ENCODE measurements at regions not wholly inside any gene's neighbourhood (a gene's known extent, or its start where the extent isn't known, plus 50 kb on each side); places are given as distances from the start of the nearest gene placed in this dataset.

DNA sequence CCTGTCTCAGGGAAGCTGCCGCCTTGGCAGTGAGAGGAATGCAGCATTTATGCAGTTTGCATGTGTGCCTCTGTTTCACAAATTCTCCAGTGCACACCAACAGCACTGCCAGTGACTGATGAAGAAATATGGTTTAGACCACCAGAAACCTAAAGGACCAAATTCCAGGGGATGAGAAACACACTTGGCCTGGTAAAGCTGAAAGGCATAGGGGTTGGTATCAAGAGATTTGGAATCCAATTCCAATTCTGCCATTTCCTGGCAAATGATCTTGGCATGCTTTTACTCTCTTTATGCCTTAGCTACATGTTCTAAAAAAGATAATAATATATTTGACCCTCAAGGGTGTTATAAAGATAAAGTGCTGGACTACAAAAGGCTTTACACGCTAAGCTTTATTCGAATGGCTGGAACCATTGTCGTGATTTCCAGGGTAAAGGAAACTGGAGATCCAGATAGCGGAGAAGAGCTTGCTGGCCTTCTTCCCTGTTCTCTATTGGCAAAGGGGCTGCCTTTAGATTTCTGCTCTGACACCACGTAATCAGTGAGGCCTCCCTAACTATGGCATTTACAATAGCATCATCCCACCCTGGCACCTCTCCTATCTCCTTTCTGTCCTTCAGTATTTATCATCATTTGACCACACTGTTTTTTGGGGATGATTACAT, 359.8 kb upstream of the ASIC2 start:
- no peak for DNase-seq

DNA sequence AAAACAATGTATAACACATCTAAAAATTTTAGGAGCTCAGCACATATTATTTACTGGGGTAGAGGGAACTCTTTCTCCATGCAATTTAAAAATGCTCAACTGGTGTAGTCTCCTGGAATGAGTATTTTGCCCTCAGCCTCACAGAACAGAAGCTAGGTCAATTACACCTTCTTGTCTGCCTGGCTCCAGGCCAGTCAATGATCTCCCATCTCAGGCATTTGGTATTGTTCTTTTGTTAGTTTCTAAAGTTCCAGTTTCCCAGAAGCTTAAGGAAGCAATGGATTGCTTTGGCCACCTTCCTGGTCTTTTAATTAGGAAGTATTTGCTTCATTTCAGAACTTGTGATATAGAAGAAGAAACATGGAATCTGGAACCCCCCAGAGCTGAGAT, 360.3 kb upstream of the ASIC2 start:
- no peak for DNase-seq

DNA sequence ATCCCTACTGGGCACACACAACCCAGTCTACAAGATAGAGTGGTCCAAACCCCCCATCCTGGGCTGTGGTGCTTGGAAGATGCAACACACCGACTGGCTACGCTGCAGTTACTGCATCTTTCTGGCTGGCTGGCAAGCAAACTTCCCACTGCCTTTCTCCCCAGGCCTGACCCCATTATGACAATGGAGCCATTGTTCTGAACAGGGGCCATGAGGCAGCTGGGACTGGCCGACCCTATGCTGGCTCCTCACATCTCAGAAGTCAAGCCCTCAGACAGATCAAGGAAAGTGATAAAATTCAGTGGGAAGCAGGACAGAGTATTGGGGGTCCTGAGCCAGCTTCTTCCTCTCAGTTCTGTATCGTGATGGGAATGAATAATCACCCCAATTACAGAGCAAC, 364.1 kb upstream of the ASIC2 start:
- no peak for DNase-seq

GRCh38 chr17:33661975-33662374, 368.9 kb upstream of the ASIC2 start:
- DNase-seq = no peak

DNA sequence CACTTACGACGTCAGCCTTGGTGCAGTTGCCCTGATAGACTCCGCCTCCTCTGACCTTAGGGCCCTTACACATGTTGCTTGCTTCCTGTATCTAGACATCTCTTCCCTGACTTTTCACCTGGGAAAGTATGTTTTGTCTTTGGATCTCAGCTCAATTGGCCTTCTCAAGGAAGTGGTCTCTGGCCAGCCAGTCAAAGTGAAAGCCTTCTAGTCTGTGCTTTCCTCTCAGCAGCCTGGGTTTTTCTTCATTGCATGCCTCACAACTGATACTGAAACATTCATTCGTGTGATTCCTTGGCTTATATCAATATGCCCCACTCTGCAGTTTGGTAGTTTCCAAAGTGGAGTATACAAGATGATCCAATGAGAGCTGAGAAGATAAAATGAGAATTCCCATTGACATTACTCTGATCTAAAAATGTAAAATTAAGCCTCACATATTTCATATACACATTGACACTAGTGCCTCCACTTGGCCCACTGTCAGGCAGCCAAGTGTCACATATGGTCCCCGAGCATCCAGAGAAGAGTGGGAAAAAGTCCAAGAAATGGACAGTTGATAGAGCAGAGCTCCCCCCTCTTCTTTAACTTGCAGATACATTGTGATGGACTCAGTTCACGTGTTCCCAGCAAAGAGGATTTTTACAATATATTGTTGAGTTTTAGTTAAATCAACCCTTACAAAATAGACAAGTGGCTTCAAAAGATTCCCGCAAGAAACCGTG, 371.2 kb upstream of the ASIC2 start:
- DNase-seq = no peak

DNA sequence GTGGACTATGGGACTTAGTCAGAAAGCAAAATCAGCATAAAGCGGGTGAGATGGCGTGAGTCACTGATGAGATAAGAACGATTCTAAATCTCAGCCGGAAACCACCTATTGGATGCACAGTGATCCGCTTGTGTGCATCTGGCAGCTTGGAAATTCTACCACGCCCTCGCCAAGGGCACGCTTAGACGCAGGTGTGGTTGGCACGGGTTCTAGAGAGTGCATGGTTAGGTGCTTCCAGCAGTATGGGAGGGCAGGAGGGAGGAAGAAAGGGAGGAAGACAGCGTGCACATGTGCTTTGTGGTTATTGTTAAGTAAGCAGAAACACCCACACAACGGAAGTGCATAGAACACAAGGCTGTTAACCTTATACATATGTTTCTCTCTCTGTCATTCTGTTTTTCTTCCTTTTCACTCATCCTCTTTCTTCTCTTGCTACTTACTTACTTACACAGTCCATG, 374.0 kb upstream of the ASIC2 start:
- no peak for DNase-seq

- DNase-seq = no peak
These were observed 374.6 kb upstream of the ASIC2 start for GRCh38 chr17:33667671-33668070.

GRCh38 chr17:33668516-33668915, 375.4 kb upstream of the ASIC2 start:
- DNase-seq = no peak

DNA sequence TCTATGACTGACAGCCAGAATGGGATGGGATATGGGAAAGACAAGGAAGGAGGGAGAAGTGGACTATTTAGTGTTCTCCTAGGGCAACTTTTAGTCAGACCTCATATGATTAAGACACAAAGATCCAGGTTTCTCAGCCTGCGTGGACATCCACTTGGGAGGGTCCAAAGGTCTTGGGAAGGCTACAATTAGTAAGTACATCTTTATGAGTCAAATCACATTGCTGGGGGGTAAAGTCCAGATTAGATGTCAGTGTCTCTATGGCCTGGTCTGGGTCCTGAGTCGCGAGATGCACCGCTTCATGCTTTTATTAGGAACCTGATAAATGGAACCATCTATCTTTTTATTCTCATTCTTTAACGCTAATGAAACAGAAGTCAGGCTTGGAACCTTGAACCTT, 378.4 kb upstream of the ASIC2 start:
- DNase-seq = no peak

DNA sequence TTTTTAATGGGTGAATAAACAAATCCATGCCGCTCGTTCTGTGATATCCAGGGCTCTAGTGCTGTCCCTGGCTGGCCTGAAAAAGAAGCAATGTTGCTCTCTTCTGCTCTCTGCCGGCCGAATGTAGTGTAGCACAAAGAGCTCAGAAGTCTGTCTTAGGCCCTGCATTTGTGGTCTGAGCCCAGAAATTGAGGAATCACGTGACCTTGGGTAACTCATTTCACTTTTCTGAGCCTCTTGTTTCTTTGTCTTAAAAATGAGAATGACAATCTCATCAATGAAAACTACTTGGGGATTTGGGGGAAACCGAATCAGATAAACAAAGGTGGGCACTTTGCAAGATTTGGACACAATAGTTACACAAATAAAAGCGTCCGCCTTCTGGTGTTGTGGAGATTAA, 381.6 kb upstream of the ASIC2 start:
- peak; percentile 7 for DNase-seq

- DNase-seq = no peak
These were observed 383.3 kb upstream of the ASIC2 start for GRCh38 chr17:33676444-33676843.

DNA sequence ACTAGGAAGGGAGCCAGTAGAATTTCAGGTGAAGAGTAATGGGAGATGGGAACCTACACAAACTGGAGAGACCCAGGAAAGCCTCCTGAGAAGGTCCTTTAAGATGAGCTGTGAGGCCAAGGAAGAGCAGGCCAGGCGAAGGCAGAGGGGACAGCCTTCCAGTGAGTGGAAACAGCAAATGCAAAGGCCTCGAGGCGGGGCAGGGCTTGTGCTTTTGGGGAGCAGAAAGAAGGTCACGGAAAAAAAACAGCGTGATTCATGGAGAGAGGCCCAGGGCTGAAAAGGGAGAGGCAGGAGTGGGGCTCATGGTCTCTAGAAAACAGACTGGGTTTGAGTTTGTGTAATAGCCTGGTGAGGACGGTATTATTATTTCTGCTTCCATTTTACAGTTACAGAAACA, 386.5 kb upstream of the ASIC2 start:
- DNase-seq = no peak

DNA sequence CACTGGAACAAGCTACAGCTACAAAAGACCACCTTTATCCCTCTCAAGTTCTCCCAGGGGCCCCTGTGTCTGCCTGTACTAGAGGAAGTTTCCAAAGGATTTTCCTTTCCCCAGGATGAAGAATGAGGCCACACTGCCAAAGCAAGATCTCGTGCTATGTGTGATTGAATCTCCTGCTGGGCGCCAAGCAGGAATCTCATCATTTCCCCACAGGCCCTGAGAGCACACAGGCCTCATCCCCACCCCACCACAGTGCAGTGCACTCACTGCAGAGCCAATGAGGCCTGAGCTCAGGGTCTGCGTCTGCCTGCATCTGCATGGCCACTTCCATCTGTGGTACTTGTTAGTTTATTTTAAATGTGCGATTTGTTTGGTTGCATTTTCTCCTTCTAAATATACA, 387.4 kb upstream of the ASIC2 start:
- DNase-seq = no peak

GRCh38 chr17:33682599-33682998, 389.5 kb upstream of the ASIC2 start:
- DNase-seq = no peak

- no peak for DNase-seq
These were observed 391.6 kb upstream of the ASIC2 start for GRCh38 chr17:33684735-33685134.

DNA sequence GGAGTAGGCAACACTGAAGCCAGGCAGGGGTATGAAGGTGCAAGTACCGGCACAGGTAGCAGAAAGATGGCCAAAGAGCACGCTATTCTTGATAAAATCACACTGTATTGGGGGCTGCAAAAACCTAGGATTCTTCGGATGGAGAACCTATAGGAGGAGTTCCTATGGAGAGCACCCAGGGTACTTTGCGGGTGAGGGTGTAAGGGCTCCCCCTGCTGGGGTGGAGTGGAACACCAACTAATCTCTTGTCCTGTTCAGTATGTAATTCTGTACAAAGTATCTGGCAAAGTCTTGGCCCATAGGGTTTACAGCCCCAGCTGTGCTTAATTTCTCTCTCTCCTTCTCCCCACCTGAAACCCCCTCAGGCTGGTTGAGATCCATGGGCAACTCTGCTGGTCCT, 393.1 kb upstream of the ASIC2 start:
- DNase-seq = no peak

DNA sequence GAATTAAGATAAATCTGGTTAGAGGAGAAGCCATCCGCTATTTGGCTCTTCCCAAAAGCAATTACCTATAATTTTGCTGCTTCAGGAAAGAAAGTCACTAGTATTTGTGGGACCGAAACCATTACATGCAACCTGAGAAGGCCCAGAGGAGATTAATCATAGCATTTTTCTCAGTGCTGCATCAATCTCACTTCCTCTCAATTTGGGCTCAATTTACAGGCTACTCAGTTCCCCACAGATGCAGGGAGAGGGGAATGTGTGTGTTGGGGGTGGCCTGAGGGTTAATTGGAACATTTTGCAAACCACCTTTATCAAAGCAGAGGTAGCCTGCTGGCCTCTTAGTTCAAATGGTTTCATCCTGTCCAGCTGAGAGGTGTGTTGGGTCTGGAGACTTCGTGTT, 394.7 kb upstream of the ASIC2 start:
- no peak for DNase-seq

DNA sequence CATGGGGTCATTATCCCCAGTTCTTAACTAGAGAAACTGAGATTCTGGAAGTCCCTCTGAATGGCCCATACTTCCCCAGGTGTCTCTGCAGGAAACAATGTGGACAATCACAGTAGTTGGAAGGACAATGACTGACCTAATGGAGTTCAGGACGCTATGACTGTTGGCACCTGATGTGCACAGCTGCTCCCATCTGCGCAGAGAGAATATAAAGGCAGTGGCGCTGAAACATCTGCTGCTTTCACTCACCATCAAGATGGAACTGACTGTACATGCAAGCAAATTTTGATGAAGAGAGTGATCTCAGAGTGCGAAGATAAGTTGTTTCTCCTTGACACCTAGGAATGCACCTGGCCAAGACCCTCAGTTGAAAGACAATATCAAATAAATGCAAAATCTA, 395.7 kb upstream of the ASIC2 start:
- DNase-seq = no peak

GRCh38 chr17:33689725-33690124, 396.6 kb upstream of the ASIC2 start:
- no peak for DNase-seq

DNA sequence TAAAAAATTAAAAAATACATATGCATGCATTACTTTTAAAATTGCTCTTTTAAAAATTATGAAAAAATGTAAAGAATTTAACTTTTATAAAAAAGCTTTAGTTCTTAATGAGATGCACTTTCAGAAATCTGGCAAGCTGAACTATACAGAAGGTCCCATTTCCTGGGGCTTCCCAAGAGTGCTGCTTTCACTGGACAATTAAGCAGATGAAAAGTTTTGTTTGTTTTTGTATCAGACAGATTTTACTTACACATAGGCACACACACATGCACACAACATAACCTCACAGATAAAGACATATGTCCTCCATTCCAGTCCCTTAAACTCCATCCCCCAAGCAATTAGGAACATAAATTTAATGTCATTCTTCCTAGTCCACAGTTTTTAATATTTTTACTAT, 402.3 kb upstream of the ASIC2 start:
- DNase-seq = no peak

- DNase-seq = no peak
These were observed 403.0 kb upstream of the ASIC2 start for GRCh38 chr17:33696102-33696501.

DNA sequence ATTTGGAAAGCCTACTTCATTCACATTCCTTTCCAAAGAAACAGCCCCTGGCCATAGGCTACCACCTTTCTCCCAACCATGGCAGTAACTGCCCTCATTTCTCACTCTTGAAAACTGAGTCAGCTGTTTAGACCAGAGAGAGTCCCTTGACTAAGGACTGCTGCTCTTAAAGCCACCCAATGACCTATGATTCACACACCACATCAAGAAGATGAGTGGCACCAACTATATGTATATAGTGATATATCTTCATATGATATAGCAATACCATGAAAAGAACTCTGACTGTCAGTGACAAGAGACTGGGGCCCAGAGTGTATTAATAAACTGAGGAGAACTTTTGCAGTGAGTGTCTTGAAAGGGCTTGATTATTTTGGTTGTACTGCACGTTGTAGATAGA, 404.5 kb upstream of the ASIC2 start:
- DNase-seq = no peak

DNA sequence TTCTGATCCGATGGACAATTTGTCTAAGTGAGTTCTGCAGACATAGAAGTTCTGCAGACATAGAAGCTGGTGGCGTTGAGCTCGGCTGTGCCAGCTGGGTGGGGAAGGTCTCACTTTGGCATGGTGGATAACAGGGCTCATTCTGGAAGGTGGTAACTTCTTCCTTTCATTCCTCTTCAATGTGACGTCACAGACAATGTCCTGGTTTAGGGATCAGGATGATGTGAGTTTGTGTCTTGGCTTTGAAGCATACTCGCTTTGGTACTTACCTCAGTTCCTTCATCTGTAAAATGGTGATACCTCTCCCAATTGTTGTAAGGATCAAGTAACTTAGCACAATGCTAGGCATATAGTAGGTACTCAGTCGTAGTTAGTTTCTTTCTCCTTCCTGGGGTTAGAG, 408.8 kb upstream of the ASIC2 start:
- no peak for DNase-seq

DNA sequence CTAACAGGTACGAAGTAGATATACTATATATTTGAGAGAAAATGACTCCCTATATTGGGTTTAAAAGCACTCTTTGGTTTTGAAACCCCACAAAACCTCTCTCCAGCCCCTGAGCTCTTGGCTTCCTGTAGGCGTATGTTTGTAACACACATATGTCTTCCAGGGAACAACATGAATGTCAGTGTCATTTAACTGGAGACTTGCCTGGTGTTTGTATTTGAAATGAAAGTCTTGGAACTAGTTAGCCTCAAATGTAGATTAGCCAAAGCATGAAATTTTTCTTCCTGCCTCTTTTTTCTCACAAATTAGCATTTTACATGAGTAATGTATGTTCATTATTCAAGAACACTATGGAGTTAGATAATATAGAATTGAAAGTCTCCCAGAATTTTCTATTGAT, 411.8 kb upstream of the ASIC2 start:
- no peak for DNase-seq

- no peak for DNase-seq
These were observed 416.8 kb upstream of the ASIC2 start for GRCh38 chr17:33709881-33710280.
